Fibroblast of skin of right quadriceps (primary cell): ENCODE measurements at regions not wholly inside any gene's neighbourhood (a gene's known extent, or its start where the extent isn't known, plus 50 kb on each side); places are given as distances from the start of the nearest gene placed in this dataset.
A peak's percentile ranks its signal among the peaks of the same experiment; 100 is the strongest.
"Not testable (repeated sequence)": the region's sequence is repeated elsewhere in the genome, so short reads cannot be mapped to it uniquely, and the experiment has no call there.

ENCODE experiments used
- DNase-seq: peaks from one replicate; pipeline ENCODE4 v3.0.0-alpha.2; 2013

GRCh38 chr7:104956753-104957450 lies 57.1 kb upstream of the KMT2E start:
- peak; percentile 91 for DNase-seq

GRCh38 chr7:104958371-104958865 lies 55.6 kb upstream of the KMT2E start:
- no peak for DNase-seq

- not testable (repeated sequence) for DNase-seq
These were observed 54.5 kb upstream of the KMT2E start for GRCh38 chr7:104959483-104959882.

- DNase-seq, result no peak
These were observed 53.1 kb upstream of the KMT2E start for GRCh38 chr7:104960741-104961448.

GRCh38 chr7:104961821-104962220 lies 52.2 kb upstream of the KMT2E start:
- DNase-seq, result no peak

GRCh38 chr7:104962781-104963180 lies 51.2 kb upstream of the KMT2E start:
- no peak for DNase-seq

- DNase-seq, result no peak
These were observed 50.5 kb upstream of the KMT2E start for GRCh38 chr7:104963378-104963990.

- no peak for DNase-seq
These were observed 50.0 kb upstream of the KMT2E start for GRCh38 chr7:104963991-104964385.
